ENCODE measurements at regions not wholly inside any gene's neighbourhood (a gene's known extent, or its start where the extent isn't known, plus 50 kb on each side); places are given as distances from the start of the nearest gene placed in this dataset.

DNA sequence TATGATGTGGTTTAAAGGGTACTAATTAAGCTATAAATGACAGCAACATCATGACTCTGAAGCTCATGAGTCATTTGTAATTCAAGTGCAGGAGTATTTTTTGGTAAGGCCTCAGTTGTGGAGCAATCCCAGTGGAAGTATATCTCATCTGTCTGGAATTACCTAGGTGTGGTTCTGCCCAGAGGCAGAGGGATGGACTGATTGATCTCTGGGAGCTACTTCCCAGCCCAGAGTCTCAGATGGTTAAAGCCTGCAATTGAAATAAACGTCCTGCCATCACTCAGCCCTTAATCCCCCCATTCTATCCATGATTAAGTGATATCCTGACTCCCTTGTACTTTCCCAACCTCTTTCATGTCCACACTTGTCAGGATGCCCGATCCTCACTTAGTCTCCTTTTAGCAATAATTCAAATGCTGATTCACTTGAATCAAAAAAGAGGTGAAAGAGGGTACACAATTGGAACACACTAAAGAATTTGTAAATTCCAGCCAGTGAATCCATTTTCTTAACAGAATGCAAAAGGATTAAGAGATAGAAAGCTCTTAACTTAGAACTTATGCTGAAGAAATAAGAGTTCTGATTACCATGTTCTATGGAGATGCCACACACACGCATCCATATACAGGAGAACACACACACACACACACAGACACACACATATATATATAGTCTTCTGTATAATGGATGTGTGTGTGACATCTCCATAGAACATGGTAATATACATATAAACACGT lies 664.4 kb downstream of the NYAP2 start:
- TF ChIP-seq SP1 (IDR thresholded peaks at IDR 0.05) (no peak), FOXA1 (IDR thresholded peaks at IDR 0.05) (no peak), JUND (IDR thresholded peaks at IDR 0.05) (no peak), EGR1 (IDR thresholded peaks at IDR 0.05; ENCODE audit: low read depth in 2 of 2) (no peak), RXRA (IDR thresholded peaks at IDR 0.05) (no peak), TAF1 (conservative IDR thresholded peaks at IDR 0.05) (no peak)
- TF ChIP-seq, protein P1, sequence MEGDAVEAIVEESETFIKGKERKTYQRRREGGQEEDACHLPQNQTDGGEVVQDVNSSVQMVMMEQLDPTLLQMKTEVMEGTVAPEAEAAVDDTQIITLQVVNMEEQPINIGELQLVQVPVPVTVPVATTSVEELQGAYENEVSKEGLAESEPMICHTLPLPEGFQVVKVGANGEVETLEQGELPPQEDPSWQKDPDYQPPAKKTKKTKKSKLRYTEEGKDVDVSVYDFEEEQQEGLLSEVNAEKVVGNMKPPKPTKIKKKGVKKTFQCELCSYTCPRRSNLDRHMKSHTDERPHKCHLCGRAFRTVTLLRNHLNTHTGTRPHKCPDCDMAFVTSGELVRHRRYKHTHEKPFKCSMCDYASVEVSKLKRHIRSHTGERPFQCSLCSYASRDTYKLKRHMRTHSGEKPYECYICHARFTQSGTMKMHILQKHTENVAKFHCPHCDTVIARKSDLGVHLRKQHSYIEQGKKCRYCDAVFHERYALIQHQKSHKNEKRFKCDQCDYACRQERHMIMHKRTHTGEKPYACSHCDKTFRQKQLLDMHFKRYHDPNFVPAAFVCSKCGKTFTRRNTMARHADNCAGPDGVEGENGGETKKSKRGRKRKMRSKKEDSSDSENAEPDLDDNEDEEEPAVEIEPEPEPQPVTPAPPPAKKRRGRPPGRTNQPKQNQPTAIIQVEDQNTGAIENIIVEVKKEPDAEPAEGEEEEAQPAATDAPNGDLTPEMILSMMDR (IDR thresholded peaks at IDR 0.05; ENCODE audit: low read depth, low read length, missing input control): no peak
- TF ChIP-seq, protein P2, sequence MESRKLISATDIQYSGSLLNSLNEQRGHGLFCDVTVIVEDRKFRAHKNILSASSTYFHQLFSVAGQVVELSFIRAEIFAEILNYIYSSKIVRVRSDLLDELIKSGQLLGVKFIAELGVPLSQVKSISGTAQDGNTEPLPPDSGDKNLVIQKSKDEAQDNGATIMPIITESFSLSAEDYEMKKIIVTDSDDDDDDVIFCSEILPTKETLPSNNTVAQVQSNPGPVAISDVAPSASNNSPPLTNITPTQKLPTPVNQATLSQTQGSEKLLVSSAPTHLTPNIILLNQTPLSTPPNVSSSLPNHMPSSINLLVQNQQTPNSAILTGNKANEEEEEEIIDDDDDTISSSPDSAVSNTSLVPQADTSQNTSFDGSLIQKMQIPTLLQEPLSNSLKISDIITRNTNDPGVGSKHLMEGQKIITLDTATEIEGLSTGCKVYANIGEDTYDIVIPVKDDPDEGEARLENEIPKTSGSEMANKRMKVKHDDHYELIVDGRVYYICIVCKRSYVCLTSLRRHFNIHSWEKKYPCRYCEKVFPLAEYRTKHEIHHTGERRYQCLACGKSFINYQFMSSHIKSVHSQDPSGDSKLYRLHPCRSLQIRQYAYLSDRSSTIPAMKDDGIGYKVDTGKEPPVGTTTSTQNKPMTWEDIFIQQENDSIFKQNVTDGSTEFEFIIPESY (IDR thresholded peaks at IDR 0.05): no peak
- TF ChIP-seq, protein P3, sequence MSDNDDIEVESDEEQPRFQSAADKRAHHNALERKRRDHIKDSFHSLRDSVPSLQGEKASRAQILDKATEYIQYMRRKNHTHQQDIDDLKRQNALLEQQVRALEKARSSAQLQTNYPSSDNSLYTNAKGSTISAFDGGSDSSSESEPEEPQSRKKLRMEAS (IDR thresholded peaks at IDR 0.05): no peak
- TF ChIP-seq, protein P4, sequence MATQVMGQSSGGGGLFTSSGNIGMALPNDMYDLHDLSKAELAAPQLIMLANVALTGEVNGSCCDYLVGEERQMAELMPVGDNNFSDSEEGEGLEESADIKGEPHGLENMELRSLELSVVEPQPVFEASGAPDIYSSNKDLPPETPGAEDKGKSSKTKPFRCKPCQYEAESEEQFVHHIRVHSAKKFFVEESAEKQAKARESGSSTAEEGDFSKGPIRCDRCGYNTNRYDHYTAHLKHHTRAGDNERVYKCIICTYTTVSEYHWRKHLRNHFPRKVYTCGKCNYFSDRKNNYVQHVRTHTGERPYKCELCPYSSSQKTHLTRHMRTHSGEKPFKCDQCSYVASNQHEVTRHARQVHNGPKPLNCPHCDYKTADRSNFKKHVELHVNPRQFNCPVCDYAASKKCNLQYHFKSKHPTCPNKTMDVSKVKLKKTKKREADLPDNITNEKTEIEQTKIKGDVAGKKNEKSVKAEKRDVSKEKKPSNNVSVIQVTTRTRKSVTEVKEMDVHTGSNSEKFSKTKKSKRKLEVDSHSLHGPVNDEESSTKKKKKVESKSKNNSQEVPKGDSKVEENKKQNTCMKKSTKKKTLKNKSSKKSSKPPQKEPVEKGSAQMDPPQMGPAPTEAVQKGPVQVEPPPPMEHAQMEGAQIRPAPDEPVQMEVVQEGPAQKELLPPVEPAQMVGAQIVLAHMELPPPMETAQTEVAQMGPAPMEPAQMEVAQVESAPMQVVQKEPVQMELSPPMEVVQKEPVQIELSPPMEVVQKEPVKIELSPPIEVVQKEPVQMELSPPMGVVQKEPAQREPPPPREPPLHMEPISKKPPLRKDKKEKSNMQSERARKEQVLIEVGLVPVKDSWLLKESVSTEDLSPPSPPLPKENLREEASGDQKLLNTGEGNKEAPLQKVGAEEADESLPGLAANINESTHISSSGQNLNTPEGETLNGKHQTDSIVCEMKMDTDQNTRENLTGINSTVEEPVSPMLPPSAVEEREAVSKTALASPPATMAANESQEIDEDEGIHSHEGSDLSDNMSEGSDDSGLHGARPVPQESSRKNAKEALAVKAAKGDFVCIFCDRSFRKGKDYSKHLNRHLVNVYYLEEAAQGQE (IDR thresholded peaks at IDR 0.05): no peak
- TF ChIP-seq, protein P5, sequence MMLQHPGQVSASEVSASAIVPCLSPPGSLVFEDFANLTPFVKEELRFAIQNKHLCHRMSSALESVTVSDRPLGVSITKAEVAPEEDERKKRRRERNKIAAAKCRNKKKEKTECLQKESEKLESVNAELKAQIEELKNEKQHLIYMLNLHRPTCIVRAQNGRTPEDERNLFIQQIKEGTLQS (IDR thresholded peaks at IDR 0.05): no peak

Data from liver (tissue), 3 donors.